B cell (primary cell): ENCODE measurements at regions not wholly inside any gene's neighbourhood (a gene's known extent, or its start where the extent isn't known, plus 50 kb on each side); places are given as distances from the start of the nearest gene placed in this dataset.

Experiments
- EZH2 ChIP-seq: IDR thresholded peaks from 2 replicates; pipeline ENCODE4 v1.6.1; 2012; ENCODE audit warnings: borderline replicate concordance, low read depth, mild to moderate bottlenecking, moderate library complexity, low read length; ENCODE audit not compliant: insufficient read depth, poor library complexity, severe bottlenecking
- TF ChIP-seq, protein P1 (sequence below): fragments of 200-600 bp; IDR thresholded peaks from one replicate; pipeline ENCODE4 v1.8.0; 2022; ENCODE audit warnings: antibody characterized with exemption, mild to moderate bottlenecking

DNA sequence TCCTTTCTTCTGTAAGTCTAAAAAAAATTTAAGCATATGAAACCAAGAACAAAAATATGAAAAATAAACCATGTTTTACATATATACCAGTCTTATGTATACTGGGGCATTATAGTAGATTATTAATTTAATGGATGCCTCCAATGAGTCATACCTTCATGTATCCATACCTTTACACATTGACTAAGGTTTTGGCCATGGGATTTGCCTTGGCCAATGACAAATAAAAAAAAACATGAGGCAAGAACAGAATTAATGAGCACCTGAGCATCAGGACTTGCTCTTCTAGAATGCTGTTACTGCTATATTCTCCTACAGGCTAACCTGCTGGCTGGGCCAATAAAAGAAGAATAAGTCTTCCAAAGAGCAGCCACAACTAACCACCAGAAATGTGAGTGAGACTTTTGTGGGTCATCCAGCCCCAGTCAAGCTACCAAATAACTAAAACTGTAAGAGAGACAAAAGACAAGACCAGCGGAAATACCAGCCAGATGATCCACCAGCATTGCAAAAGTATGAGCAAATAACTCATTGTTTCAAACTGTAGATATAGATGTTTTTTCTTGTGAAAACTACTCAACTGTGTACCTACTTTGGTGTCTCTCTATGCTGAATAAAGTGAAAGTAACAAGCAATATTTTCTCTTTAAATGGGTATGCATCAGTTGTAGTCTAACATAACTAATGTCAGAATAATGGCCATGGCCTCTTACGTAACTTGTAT lies 749.6 kb upstream of the VRK2 start:
- TF ChIP-seq, protein P1, sequence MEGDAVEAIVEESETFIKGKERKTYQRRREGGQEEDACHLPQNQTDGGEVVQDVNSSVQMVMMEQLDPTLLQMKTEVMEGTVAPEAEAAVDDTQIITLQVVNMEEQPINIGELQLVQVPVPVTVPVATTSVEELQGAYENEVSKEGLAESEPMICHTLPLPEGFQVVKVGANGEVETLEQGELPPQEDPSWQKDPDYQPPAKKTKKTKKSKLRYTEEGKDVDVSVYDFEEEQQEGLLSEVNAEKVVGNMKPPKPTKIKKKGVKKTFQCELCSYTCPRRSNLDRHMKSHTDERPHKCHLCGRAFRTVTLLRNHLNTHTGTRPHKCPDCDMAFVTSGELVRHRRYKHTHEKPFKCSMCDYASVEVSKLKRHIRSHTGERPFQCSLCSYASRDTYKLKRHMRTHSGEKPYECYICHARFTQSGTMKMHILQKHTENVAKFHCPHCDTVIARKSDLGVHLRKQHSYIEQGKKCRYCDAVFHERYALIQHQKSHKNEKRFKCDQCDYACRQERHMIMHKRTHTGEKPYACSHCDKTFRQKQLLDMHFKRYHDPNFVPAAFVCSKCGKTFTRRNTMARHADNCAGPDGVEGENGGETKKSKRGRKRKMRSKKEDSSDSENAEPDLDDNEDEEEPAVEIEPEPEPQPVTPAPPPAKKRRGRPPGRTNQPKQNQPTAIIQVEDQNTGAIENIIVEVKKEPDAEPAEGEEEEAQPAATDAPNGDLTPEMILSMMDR, result no peak
- TF ChIP-seq EZH2, result no peak
